ENCODE measurements at regions not wholly inside any gene's neighbourhood (a gene's known extent, or its start where the extent isn't known, plus 50 kb on each side); places are given as distances from the start of the nearest gene placed in this dataset.

- intact Hi-C loops (cut with micrococcal nuclease), result no loop called here
- no peak overlapping the region for H3K4me2 ChIP-seq (ENCODE audit: insufficient read depth, low read length)
- no peaks in the 10 kb centered on the region for H3K4me1 ChIP-seq (ENCODE audit: control insufficient read depth, extremely low read depth, insufficient read depth, low read length)
- BruUV-seq (replicated peaks), result no TSS peak
- dilution Hi-C loops (cut with MboI; ENCODE audit: extremely low pct_ligation_motif_present, low sequenced_read_pairs), result no loop called here
- no peak overlapping the region for H3K27ac ChIP-seq (ENCODE audit: insufficient read depth, low read depth, low read length)
- POLR2A ChIA-PET, result no interaction called here
- no peak for DNase-seq (ENCODE audit: low read depth, low spot score)
- H2AFZ ChIP-seq (ENCODE audit: low read depth, low read length), result no peak overlapping the region
- no peaks in the 10 kb centered on the region for H3K9me1 ChIP-seq (replicated peaks; ENCODE audit: control insufficient read depth, extremely low read depth, insufficient read depth, low read length)
- H3K9ac ChIP-seq (replicated peaks; ENCODE audit: extremely low read depth, insufficient read depth, low read length), result no peak overlapping the region
- no peak overlapping the region for H3K4me3 ChIP-seq (replicated peaks in 1 of 3; ENCODE audit: insufficient read depth in 1 of 3, low read depth in 1 of 3, low read length in 3 of 3)
- CTCF ChIA-PET, result no interaction called here
- H3K27me3 ChIP-seq (ENCODE audit: control insufficient read depth in 2 of 2, insufficient read depth in 2 of 2, low read length in 2 of 2), result no peaks in the 10 kb centered on the region
- no peak for TF ChIP-seq MYC (IDR thresholded peaks at IDR 0.05; ENCODE audit: low read depth, low read length)
- no peak for TF ChIP-seq CTCF (IDR thresholded peaks at IDR 0.05; ENCODE audit: extremely low read depth in 1 of 2, insufficient read depth in 1 of 2, low read depth in 1 of 2, low read length in 2 of 2)
- TF ChIP-seq GATA2 (IDR thresholded peaks at IDR 0.05; ENCODE audit: insufficient read depth, insufficient read length, low read depth, low read length), result no peak
- TF ChIP-seq MAX (IDR thresholded peaks at IDR 0.05; ENCODE audit: insufficient read depth, insufficient read length), result no peak
- TF ChIP-seq FOS (IDR thresholded peaks at IDR 0.05; ENCODE audit: borderline replicate concordance, insufficient read depth, low read length), result no peak
- no peak for TF ChIP-seq JUN (IDR thresholded peaks at IDR 0.05; ENCODE audit: borderline replicate concordance, insufficient read depth, insufficient read length, low read depth)
- TF ChIP-seq POLR2A (IDR thresholded peaks at IDR 0.05; ENCODE audit: low read depth, low read length), result no peak
- no peak for TF ChIP-seq POLR2AphosphoS5 (IDR thresholded peaks at IDR 0.05; ENCODE audit: insufficient read depth, low read depth, low read length)
- no peak for TF ChIP-seq EZH2 (IDR thresholded peaks at IDR 0.05; ENCODE audit: borderline replicate concordance, low read depth, low read length, severe bottlenecking)
- no peaks in the 10 kb centered on the region for H3K36me3 ChIP-seq (ENCODE audit: control insufficient read depth in 2 of 2, extremely low read depth in 1 of 2, insufficient read depth in 2 of 2, low read length in 2 of 2)
- H3K79me2 ChIP-seq (ENCODE audit: control insufficient read depth, insufficient read depth, low read length), result no peaks in the 10 kb centered on the region
- no peak for FAIRE-seq
- H3K9me3 ChIP-seq (replicated peaks; ENCODE audit: control insufficient read depth, insufficient read depth, low read length), result no peaks in the 10 kb centered on the region
- no peaks in the 10 kb centered on the region for H4K20me1 ChIP-seq (replicated peaks; ENCODE audit: control insufficient read depth, extremely low read depth, insufficient read depth, low read length)
Measured at GRCh38 chr9:74330487-74331214, 166.5 kb upstream of the RORB start.

Data from endothelial cell of umbilical vein (primary cell).